ENCODE measurements at regions not wholly inside any gene's neighbourhood (a gene's known extent, or its start where the extent isn't known, plus 50 kb on each side); places are given as distances from the start of the nearest gene placed in this dataset.

- H2AFZ ChIP-seq (ENCODE audit: low read depth, low read length, severe bottlenecking): no peak overlapping the region
- no peaks in the 10 kb centered on the region for H3K36me3 ChIP-seq (ENCODE audit: low read length)
- H3F3A ChIP-seq (ENCODE audit: insufficient read depth): no peaks in the 10 kb centered on the region
- no peaks in the 10 kb centered on the region for H3K79me2 ChIP-seq (ENCODE audit: insufficient read depth, low read length)
- no peaks in the 10 kb centered on the region for H3K9me2 ChIP-seq (replicated peaks; ENCODE audit: insufficient read depth, low read length)
- no peaks in the 10 kb centered on the region for H4K20me1 ChIP-seq (ENCODE audit: low read depth, low read length)
- no peaks in the 10 kb centered on the region for H3K27me3 ChIP-seq (ENCODE audit: low read length)
- no peak for TF ChIP-seq EZH2phosphoT487 (conservative IDR thresholded peaks at IDR 0.05; ENCODE audit: low read length)
- TF ChIP-seq CTCF (IDR thresholded peaks at IDR 0.05; ENCODE audit: insufficient read depth, low read length, poor library complexity, severe bottlenecking): no peak
- H3K4me3 ChIP-seq (ENCODE audit: insufficient read depth, low read length, poor library complexity, severe bottlenecking): no peak overlapping the region
- H3K4me2 ChIP-seq (ENCODE audit: low read depth, low read length, poor library complexity, severe bottlenecking): no peak overlapping the region
- no peaks in the 10 kb centered on the region for H3K9me3 ChIP-seq (ENCODE audit: insufficient read depth, low read length)
- H3K27ac ChIP-seq (ENCODE audit: low read depth, low read length): no peak overlapping the region
- H3K9ac ChIP-seq (ENCODE audit: low read length): no peak overlapping the region
These were observed 60.0 kb upstream of the TAF11L2 start for GRCh38 chr5:17438027-17438426.

- Histone ChIP-seq H3K79me2 (ENCODE audit: insufficient read depth, low read length) (no peaks in the 10 kb centered on the region), H3K27me3 (ENCODE audit: low read length) (no peaks in the 10 kb centered on the region), H2AFZ (ENCODE audit: low read depth, low read length, severe bottlenecking) (no peak overlapping the region), H3K4me2 (ENCODE audit: low read depth, low read length, poor library complexity, severe bottlenecking) (no peak overlapping the region), H3K27ac (ENCODE audit: low read depth, low read length) (no peak overlapping the region), H3F3A (ENCODE audit: insufficient read depth) (no peaks in the 10 kb centered on the region), H3K36me3 (ENCODE audit: low read length) (no peaks in the 10 kb centered on the region), H3K4me3 (ENCODE audit: insufficient read depth, low read length, poor library complexity, severe bottlenecking) (no peak overlapping the region), H4K20me1 (ENCODE audit: low read depth, low read length) (no peaks in the 10 kb centered on the region), H3K9me3 (ENCODE audit: insufficient read depth, low read length) (no peaks in the 10 kb centered on the region), H3K9me2 (replicated peaks; ENCODE audit: insufficient read depth, low read length) (no peaks in the 10 kb centered on the region), H3K9ac (ENCODE audit: low read length) (no peak overlapping the region)
- TF ChIP-seq EZH2phosphoT487 (conservative IDR thresholded peaks at IDR 0.05; ENCODE audit: low read length): no peak
- TF ChIP-seq CTCF (IDR thresholded peaks at IDR 0.05; ENCODE audit: insufficient read depth, low read length, poor library complexity, severe bottlenecking): no peak
These were observed 58.1 kb upstream of the TAF11L2 start for GRCh38 chr5:17439956-17440355.

- H3K4me3 ChIP-seq (ENCODE audit: insufficient read depth, low read length, poor library complexity, severe bottlenecking): no peak overlapping the region
- no peaks in the 10 kb centered on the region for H3K9me3 ChIP-seq (ENCODE audit: insufficient read depth, low read length)
- no peaks in the 10 kb centered on the region for H3K79me2 ChIP-seq (ENCODE audit: insufficient read depth, low read length)
- H3K36me3 ChIP-seq (ENCODE audit: low read length): no peaks in the 10 kb centered on the region
- H3K4me2 ChIP-seq (ENCODE audit: low read depth, low read length, poor library complexity, severe bottlenecking): no peak overlapping the region
- H3F3A ChIP-seq (ENCODE audit: insufficient read depth): no peaks in the 10 kb centered on the region
- H3K27ac ChIP-seq (ENCODE audit: low read depth, low read length): no peak overlapping the region
- H3K9me2 ChIP-seq (replicated peaks; ENCODE audit: insufficient read depth, low read length): no peaks in the 10 kb centered on the region
- H2AFZ ChIP-seq (ENCODE audit: low read depth, low read length, severe bottlenecking): no peak overlapping the region
- H3K27me3 ChIP-seq (ENCODE audit: low read length): no peaks in the 10 kb centered on the region
- TF ChIP-seq CTCF (IDR thresholded peaks at IDR 0.05; ENCODE audit: insufficient read depth, low read length, poor library complexity, severe bottlenecking): no peak
- no peak overlapping the region for H3K9ac ChIP-seq (ENCODE audit: low read length)
- no peaks in the 10 kb centered on the region for H4K20me1 ChIP-seq (ENCODE audit: low read depth, low read length)
These were observed 57.3 kb upstream of the TAF11L2 start for GRCh38 chr5:17440766-17441165.

- no peak overlapping the region for H3K27ac ChIP-seq (ENCODE audit: low read depth, low read length)
- H3K4me2 ChIP-seq (ENCODE audit: low read depth, low read length, poor library complexity, severe bottlenecking): no peak overlapping the region
- no peaks in the 10 kb centered on the region for H4K20me1 ChIP-seq (ENCODE audit: low read depth, low read length)
- no peak overlapping the region for H3K9ac ChIP-seq (ENCODE audit: low read length)
- no peaks in the 10 kb centered on the region for H3K9me3 ChIP-seq (ENCODE audit: insufficient read depth, low read length)
- H2AFZ ChIP-seq (ENCODE audit: low read depth, low read length, severe bottlenecking): no peak overlapping the region
- no peaks in the 10 kb centered on the region for H3K9me2 ChIP-seq (replicated peaks; ENCODE audit: insufficient read depth, low read length)
- TF ChIP-seq EZH2phosphoT487 (conservative IDR thresholded peaks at IDR 0.05; ENCODE audit: low read length) (no peak), CTCF (IDR thresholded peaks at IDR 0.05; ENCODE audit: insufficient read depth, low read length, poor library complexity, severe bottlenecking) (no peak)
- H3K27me3 ChIP-seq (ENCODE audit: low read length): no peaks in the 10 kb centered on the region
- H3K4me3 ChIP-seq (ENCODE audit: insufficient read depth, low read length, poor library complexity, severe bottlenecking): no peak overlapping the region
- no peaks in the 10 kb centered on the region for H3F3A ChIP-seq (ENCODE audit: insufficient read depth)
- H3K36me3 ChIP-seq (ENCODE audit: low read length): no peaks in the 10 kb centered on the region
- no peaks in the 10 kb centered on the region for H3K79me2 ChIP-seq (ENCODE audit: insufficient read depth, low read length)
These were observed 56.7 kb upstream of the TAF11L2 start for GRCh38 chr5:17441351-17441750.

Data from SU-DHL-6 (cell line).